ENCODE measurements at regions not wholly inside any gene's neighbourhood (a gene's known extent, or its start where the extent isn't known, plus 50 kb on each side); places are given as distances from the start of the nearest gene placed in this dataset.

DNA sequence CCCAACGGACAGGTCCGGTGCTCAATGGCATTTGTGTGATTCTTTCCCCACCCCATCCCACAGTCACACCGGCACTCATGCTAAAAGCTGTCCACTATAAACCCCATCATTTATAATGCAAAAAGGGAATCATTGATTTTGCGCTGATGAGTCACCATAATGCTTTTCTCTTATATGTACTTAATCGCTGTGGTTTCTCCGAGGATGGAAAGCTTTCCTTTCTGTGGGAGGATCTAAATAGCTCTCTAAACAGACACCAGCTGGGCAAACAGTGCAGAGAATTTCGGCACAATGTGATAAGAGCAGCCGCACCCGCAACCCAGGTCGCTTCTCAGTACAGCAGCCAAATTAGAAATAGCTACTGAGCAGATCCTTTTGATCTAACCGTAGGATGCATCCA, 85.6 kb downstream of the SETD4 start:
- no peaks in the 10 kb centered on the region for H3K9me3 ChIP-seq
- H3K27ac ChIP-seq: no peak overlapping the region
- intact Hi-C loops (cut with DNase I): no loop called here
- DNase-seq: no peak
- no peaks in the 10 kb centered on the region for H3K27me3 ChIP-seq
- WGBS, 2 donors: 74 to 75% methylated on average over 11 of the region's 11 CpGs
- no peaks in the 10 kb centered on the region for H3K36me3 ChIP-seq
- H3K4me1 ChIP-seq: no peaks in the 10 kb centered on the region
- TF ChIP-seq POLR2A (IDR thresholded peaks at IDR 0.05): no peak
- TF ChIP-seq, protein P1, sequence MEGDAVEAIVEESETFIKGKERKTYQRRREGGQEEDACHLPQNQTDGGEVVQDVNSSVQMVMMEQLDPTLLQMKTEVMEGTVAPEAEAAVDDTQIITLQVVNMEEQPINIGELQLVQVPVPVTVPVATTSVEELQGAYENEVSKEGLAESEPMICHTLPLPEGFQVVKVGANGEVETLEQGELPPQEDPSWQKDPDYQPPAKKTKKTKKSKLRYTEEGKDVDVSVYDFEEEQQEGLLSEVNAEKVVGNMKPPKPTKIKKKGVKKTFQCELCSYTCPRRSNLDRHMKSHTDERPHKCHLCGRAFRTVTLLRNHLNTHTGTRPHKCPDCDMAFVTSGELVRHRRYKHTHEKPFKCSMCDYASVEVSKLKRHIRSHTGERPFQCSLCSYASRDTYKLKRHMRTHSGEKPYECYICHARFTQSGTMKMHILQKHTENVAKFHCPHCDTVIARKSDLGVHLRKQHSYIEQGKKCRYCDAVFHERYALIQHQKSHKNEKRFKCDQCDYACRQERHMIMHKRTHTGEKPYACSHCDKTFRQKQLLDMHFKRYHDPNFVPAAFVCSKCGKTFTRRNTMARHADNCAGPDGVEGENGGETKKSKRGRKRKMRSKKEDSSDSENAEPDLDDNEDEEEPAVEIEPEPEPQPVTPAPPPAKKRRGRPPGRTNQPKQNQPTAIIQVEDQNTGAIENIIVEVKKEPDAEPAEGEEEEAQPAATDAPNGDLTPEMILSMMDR (IDR thresholded peaks at IDR 0.05): no peak
- no peak overlapping the region for H3K4me3 ChIP-seq (replicated peaks in 1 of 3)

DNA sequence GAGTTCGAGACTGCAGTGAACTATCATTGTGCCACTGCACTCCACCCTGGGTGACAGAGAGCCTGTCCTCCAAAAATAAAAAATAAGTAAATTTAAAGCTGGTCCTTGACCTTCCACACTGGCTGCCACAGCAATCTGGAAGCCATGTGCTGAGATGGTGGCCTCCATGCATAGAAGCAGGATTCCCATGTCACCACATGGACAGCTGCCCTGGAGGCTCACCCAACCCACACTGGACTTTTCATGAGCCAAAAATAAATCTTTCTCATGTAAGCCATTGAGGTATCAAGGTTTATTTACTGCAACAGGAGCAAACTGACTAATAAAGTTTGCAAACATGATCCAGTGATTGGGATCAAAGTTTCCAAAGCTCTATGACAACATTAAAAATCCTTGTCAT, 88.5 kb downstream of the SETD4 start:
- TF ChIP-seq POLR2A (IDR thresholded peaks at IDR 0.05): no peak
- TF ChIP-seq, protein P1 (IDR thresholded peaks at IDR 0.05): no peak
- Histone ChIP-seq H3K27ac (no peak overlapping the region), H3K4me3 (replicated peaks in 1 of 3) (no peak overlapping the region), H3K36me3 (no peaks in the 10 kb centered on the region), H3K4me1 (no peaks in the 10 kb centered on the region), H3K9me3 (no peaks in the 10 kb centered on the region), H3K27me3 (no peaks in the 10 kb centered on the region)
- WGBS, 2 donors: 92 to 100% methylated on average over 1 of the region's 1 CpG
- intact Hi-C loops (cut with DNase I): no loop called here
- no peak for DNase-seq

DNA sequence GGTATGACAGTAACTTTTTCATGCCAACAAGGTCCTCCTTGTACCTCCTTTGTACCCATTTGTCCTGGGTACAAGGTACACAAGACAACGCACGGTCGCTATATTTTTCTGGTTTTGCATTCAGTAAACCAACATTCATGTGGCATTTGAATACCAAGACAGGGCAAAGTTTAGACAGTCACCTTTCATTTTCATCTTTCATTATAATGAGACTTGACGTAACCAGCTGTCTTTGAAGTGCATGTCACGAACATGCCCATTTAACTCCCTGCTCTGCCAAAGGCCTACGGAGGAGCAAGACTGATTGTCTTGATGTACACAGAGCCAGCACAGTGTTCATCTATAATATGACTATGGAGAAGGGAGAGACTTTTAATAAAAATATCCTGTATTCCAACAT, 91.0 kb downstream of the SETD4 start:
- TF ChIP-seq, protein P1 (IDR thresholded peaks at IDR 0.05): no peak
- TF ChIP-seq POLR2A (IDR thresholded peaks at IDR 0.05): no peak
- Histone ChIP-seq H3K4me1 (no peaks in the 10 kb centered on the region), H3K4me3 (replicated peaks in 1 of 3) (no peak overlapping the region), H3K27me3 (no peaks in the 10 kb centered on the region), H3K36me3 (no peaks in the 10 kb centered on the region), H3K9me3 (no peaks in the 10 kb centered on the region), H3K27ac (no peak overlapping the region)
- no peak for DNase-seq
- 95% methylated on average over 6 of the region's 6 CpGs for WGBS, 2 donors
- intact Hi-C loops (cut with DNase I): no loop called here

GRCh38 chr21:35968564-35968963, 91.8 kb downstream of the SETD4 start:
- no peaks in the 10 kb centered on the region for H3K36me3 ChIP-seq
- no peak overlapping the region for H3K4me3 ChIP-seq (replicated peaks in 1 of 3)
- intact Hi-C loops (cut with DNase I): no loop called here
- H3K27ac ChIP-seq: no peak overlapping the region
- 69 to 77% methylated on average over 3 of the region's 3 CpGs for WGBS, 2 donors
- H3K4me1 ChIP-seq: no peaks in the 10 kb centered on the region
- H3K27me3 ChIP-seq: no peaks in the 10 kb centered on the region
- TF ChIP-seq, protein P1 (IDR thresholded peaks at IDR 0.05): no peak
- no peak for TF ChIP-seq POLR2A (IDR thresholded peaks at IDR 0.05)
- H3K9me3 ChIP-seq: no peaks in the 10 kb centered on the region
- DNase-seq: no peak

DNA sequence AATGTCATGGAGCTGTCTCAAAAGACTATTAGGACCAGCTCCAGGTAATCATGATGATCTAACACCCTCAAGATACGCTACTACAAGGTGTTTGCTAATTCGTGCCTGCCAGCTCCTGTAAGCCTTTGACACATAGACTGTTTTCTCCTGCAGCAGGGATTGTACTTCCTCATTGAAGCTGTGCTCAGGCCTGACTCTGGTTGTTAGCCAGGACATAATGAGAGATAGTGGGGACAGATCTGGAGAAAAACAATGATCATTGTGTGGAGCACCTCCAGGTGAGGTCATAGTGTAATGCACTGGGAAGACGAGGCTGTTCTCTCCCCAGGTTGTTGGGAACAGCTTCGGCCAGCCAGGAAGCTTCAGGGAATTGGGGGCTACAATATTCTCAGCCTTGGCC, 94.6 kb downstream of the SETD4 start:
- WGBS, 2 donors: 68 to 80% methylated on average over 4 of the region's 4 CpGs
- Histone ChIP-seq H3K36me3 (no peaks in the 10 kb centered on the region), H3K27me3 (no peaks in the 10 kb centered on the region), H3K9me3 (no peaks in the 10 kb centered on the region), H3K4me1 (no peaks in the 10 kb centered on the region), H3K27ac (no peak overlapping the region), H3K4me3 (replicated peaks in 1 of 3) (no peak overlapping the region)
- DNase-seq: no peak
- TF ChIP-seq POLR2A (IDR thresholded peaks at IDR 0.05): no peak
- TF ChIP-seq, protein P1 (IDR thresholded peaks at IDR 0.05): no peak
- intact Hi-C loops (cut with DNase I): no loop called here

All from thyroid gland (tissue), 4 donors.